Stimulated activated CD4-positive, alpha-beta T cell treated with anti-CD3 and anti-CD28 coated beads, Interleukin-4, amount 100 ng/mL, for 24 hours (primary cell): ENCODE measurements at regions not wholly inside any gene's neighbourhood (a gene's known extent, or its start where the extent isn't known, plus 50 kb on each side); places are given as distances from the start of the nearest gene placed in this dataset.

Experiments
- DNase-seq: peaks from one replicate; pipeline ENCODE4 v3.0.0-alpha.2; 2020

DNA sequence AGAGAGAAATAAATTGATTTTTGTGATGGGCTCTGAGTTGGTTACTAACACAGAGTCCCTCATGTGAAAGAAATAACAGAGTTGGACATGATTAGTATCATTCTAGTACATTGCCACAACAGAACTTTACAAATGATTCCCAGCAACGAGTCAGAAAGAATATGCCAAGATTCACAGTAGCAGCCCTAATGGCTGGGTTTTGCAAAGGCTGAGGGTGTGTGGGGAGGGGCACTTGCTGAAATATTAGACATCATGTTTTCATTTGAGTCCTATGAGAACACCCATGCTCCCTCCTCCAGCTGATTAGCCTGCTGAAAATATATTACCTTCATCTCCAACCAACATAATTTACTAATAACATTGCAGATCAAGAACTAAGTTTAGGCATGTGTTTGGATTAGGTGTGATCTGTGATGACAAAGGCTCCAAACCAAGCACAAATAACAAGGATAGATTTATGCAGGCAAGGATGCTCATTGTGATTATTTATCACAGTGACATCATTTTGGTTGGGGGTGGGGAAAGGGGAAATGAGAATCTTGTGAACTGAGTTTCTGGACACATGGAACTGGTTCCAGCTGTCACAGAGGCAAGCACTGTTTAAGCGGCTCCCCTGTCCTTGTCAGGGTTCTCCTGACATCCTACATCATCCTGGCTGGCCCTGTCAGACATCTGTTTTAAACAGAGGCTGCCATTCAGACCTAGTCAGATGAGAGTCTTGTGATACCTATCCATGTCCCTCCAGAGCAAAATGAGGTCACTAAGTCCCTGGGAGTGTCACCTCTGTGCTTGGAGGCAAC is 205.8 kb upstream of the NCKAP5 start:
- DNase-seq = no peak

GRCh38 chr2:133774654-133775015 is 206.4 kb upstream of the NCKAP5 start:
- no peak for DNase-seq

- DNase-seq = no peak
Observed at GRCh38 chr2:133776936-133777573, 208.8 kb upstream of the NCKAP5 start.

GRCh38 chr2:133777574-133777960 is 209.3 kb upstream of the NCKAP5 start:
- DNase-seq = no peak

GRCh38 chr2:133780099-133780996 is 212.1 kb upstream of the NCKAP5 start:
- peak; percentile 11 for DNase-seq

DNA sequence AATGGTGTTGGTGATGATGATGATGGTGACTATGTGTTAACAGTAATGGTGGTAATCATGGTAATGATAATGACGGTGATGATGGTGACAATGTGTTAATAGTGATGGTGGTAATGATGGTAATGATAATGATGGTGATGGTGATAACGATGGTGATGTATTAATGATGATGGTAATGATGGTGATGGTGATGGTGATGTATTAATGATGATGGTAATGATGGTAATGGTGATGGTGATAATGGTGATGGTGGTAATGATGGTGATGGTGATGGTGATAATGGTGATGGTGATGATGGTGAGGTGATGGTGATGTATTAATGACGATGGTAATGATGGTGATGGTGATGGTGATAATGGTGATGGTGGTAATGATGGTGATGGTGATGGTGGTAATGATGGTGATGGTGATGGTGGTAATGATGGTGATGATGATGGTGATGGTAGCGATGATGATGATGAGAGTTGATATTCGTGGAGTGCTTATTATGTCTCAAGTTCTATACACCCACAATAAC is 212.8 kb upstream of the NCKAP5 start:
- DNase-seq = no peak

DNA sequence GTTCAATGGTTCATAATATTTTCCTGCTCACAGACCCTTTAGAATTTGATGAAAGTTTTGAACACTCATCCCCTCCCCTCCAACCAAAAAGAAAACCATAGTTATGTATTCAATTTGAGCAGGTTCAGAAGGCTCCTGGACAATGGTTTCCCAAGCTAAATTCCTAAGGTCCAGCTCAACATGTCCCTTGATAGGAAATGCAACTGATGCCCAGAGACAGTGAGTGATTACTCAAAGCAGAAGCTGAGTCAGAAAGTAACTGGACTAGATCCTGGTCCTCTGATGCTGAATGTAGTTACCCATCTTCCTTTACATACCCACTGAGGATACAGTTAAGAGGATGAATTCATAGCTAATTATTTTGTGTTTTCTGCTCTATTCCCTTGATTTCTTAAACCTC is 218.9 kb upstream of the NCKAP5 start:
- no peak for DNase-seq

DNA sequence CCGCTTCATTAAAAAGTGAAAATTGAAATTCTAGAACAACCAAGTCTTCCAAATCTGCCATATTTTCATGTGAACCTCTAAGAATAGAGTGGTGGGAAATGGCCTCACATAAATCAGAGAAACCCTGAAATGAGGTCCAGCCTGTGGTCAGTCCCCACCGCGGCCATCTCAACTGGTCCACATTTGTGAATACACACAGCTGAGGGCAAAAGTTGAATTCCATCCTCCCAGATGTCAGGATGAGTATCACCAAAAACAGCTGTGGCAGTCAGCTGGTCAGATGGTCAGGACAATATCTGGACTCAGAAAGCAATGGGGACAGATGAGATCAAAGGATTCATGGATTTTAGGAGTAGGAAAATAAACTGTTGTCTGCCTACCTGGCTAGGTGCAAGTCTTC is 219.4 kb upstream of the NCKAP5 start:
- DNase-seq = no peak

- no peak for DNase-seq
Observed at GRCh38 chr2:133788386-133788785, 220.1 kb upstream of the NCKAP5 start.

GRCh38 chr2:133789743-133790142 is 221.5 kb upstream of the NCKAP5 start:
- DNase-seq = no peak

DNA sequence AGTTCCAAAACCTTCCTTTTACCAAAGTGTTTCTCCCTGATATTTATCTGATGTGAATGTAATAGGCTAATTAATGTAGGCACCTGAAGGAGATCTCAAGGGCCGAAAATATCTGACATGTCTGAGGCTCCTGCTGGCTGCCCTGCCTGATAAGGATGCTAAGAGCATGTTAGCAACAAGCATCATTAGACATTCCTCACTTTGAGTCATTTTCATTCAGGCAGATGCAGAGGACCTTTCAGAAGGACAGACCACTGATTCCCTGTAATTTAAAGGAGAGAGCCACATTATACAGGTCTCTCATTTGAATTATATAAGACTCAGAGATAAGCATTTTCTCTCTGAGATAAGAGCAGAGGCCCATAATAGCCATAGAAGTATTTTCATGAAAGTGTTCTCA is 222.4 kb upstream of the NCKAP5 start:
- no peak for DNase-seq

GRCh38 chr2:133791191-133791590 is 222.9 kb upstream of the NCKAP5 start:
- no peak for DNase-seq

GRCh38 chr2:133792223-133792622 is 224.0 kb upstream of the NCKAP5 start:
- DNase-seq = no peak

GRCh38 chr2:133794114-133794513 is 225.9 kb upstream of the NCKAP5 start:
- DNase-seq = no peak

DNA sequence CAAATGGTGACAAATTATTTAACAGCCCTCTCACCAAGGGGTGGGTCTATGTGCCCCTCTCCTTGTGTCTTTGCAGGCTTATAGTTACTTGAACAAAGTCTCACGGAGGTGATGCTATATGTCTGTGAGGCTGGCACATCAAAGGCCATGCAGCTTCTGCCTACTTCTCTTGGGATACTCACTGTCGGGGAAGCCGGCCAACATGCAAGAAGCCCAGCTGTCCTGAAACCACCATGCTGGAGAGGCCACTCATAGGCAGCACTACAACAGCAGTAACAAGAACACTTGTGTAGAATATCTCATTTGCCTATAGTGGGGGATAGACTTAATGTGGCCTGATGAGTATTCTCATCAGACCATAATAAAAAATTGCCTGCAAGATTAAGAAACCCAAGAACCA is 233.7 kb upstream of the NCKAP5 start:
- DNase-seq = no peak

DNA sequence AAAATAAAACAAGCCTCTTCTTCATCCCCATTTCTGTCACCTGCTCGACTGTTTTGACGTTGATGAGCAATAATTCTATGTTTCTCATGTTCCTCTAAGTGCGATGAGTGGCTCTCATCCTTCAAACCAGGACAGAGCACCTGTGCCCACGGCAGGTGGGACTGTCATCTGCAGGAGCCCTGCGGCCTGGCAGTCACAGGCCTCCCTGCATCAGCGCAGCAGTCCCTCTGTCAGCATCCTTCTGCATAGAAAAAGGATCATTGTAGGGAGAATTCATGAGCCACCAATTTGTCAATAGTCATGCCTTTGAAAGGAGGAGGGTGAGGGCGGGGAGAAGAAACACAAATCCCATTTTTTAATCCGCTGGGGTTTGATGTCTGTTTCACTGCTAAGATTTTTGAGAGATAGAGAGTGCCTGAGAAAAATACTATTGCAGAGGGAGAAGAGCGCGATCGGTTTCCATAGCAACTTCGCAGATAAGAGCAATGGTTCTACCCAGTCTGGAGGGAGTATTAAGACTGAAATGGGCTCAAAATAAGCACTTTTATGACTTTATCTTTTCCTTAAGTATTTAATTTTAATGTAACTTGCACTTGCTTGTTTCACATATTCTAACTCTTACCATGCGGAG is 234.3 kb upstream of the NCKAP5 start:
- DNase-seq = no peak

GRCh38 chr2:133806564-133806963 is 238.3 kb upstream of the NCKAP5 start:
- DNase-seq = no peak

- no peak for DNase-seq
Observed at GRCh38 chr2:133809485-133809884, 241.2 kb upstream of the NCKAP5 start.

DNA sequence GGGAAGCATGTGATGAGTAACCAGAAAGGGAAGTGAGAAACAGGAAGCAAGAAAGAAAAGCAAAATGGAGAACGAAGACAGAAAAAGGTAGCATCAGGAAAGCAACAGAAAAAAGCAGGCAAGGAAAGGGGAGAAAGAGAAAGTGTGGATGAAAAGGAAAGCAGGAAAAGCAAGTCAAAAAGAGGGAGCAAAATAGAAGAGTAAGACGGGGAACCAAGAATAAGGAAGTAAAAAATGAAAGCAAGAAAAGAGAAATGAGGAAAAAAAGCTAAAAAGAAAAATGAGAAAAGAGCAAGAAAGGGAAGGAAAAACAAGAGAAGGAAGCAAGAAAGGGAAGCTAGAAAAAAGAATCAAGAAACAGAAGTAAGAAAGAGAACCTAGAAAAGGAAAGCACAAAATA is 242.3 kb upstream of the NCKAP5 start:
- no peak for DNase-seq

DNA sequence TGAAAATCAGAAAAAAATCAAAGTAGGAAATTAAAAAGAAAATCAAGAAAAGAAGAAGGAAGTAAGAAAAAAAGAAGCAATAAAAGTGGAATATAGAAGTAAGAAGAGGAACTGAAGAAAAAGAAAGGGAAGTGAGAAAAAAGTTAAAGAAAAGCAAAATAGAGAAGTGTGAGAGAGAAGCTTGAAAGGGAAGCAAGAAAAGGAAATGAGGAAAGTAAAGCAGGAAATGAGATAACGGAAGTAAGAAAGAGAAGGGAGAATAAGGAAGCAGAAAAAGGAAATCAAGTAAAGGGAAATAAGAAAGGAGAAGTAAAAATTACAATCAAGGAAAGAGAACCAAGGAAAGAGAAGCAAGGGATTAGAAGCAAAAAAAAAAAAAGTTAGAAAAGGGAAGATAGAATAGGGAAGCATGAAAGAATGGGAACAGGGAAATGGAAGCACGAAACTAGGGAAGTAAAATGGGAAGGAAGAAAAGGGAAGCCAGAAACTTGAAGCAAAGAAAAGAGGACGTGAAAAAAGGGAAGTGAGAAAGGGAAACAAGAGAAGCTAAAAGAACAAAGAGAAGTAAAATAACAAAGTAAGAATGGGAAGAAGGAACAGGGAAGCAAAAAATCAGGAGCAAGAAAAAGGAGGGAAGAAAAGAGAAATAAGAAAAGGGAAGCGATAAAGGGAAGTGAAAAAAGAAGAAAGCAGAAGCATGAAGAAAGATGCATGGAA is 243.3 kb upstream of the NCKAP5 start:
- no peak for DNase-seq

DNA sequence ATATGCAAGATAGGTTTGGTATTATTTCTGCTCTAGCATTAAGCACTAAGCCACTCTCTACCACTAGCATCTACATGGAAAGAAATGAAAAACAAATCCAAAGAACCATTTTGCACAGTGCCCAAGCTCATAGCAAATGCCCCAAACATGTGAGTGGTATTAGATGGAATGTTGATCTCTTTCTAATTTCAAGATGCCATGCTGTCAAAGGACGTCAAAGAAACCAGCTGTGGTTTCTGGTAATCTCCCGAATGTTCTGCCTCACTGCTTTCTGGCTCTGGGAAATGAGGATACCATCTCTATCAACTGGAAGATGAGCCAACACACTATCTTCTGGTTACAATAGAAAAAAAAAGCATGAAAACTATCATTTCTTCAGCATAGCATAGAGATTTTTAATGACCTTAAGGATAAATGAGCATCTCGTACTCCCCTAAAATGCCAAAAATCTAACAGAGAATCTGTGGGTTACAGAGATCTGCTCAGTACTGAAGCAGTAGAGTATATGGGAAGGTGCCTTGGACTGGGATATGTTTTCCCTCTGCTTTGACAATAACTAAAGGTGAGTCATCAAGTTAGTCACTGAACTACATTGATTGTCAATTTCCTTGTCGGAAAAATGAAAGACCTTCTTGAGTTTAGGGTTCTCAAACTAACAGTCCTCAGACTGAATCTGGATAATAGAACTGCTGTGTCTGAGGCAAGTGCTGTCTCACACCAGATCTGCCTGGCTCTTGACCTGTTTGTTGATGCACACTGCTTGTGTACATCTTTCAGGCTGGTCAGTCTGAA is 244.8 kb upstream of the NCKAP5 start:
- DNase-seq = no peak

- DNase-seq = no peak
Observed at GRCh38 chr2:133814890-133815289, 246.6 kb upstream of the NCKAP5 start.
